B cell (primary cell): ENCODE measurements at regions not wholly inside any gene's neighbourhood (a gene's known extent, or its start where the extent isn't known, plus 50 kb on each side); places are given as distances from the start of the nearest gene placed in this dataset.

Source experiments
- ATAC-seq: fragments of 200-7000 bp; cut with Tn5 transposase; one replicate; pipeline ENCODE4 v1.10.0; 2021; ENCODE audit warnings: low read depth, mild to moderate bottlenecking, moderate number of reproducible peaks, moderate library complexity
- CTCF ChIA-PET: fragments of 350-600 bp; sonication (Branson Sonifier 250); formaldehyde crosslinking; loops from one replicate; lab custom pipeline; 2021; ENCODE audit warnings: antibody characterized with exemption, inconsistent platforms; lab: Charles Lee
- POLR2A ChIA-PET: fragments of 350-600 bp; sonication (Branson Sonifier 250); formaldehyde crosslinking; loops from one replicate; lab custom pipeline; 2021; ENCODE audit warnings: antibody characterized with exemption; lab: Charles Lee
- DNase-seq: peaks from one replicate; pipeline ENCODE4 v3.0.0; 2013
- H2AFZ ChIP-seq: 2 replicates; pipeline ENCODE4 v1.6.1; 2012; ENCODE audit warnings: mild to moderate bottlenecking, low read depth, low read length; ENCODE audit not compliant: insufficient read depth, poor library complexity, severe bottlenecking
- H3K27ac ChIP-seq, 2 donors: 1 replicate in 1 of 2; 2 replicates in 1 of 2; pipeline ENCODE4 v1.5.1; 2012 to 2013; ENCODE audit warnings: low read length in 2 of 2, mild to moderate bottlenecking in 2 of 2, moderate library complexity in 1 of 2
- H3K27me3 ChIP-seq, 4 experiments: fragments of 200-600 bp in 1 of 4; sonication (generic) in 1 of 4; replicated peaks in 1 of 4; 1 replicate in 2 of 4; 2 replicates in 2 of 4; pipeline versions ENCODE4 v1.6.1 to v1.7.0; 2013 to 2016; ENCODE audit warnings: low read length in 3 of 4, mild to moderate bottlenecking in 2 of 4, mixed read lengths in 1 of 4, moderate library complexity in 1 of 4; ENCODE audit not compliant: insufficient read depth in 4 of 4, control insufficient read depth in 3 of 4; ENCODE audit errors: control extremely low read depth in 1 of 4
- H3K36me3 ChIP-seq, 2 experiments: replicated peaks in 1 of 2; 1 replicate in 1 of 2; 2 replicates in 1 of 2; pipeline versions ENCODE4 v1.6.1 to v1.7.1; 2013; ENCODE audit warnings: low read length in 1 of 2; ENCODE audit not compliant: insufficient read depth in 2 of 2, control insufficient read depth in 1 of 2; ENCODE audit errors: control extremely low read depth in 1 of 2, extremely low read depth in 1 of 2
- H3K4me1 ChIP-seq, 2 donors: fragments of 200-600 bp in 1 of 2; sonication (generic) in 1 of 2; 1 replicate in 1 of 2; 2 replicates in 1 of 2; pipeline versions ENCODE4 v1.5.1 to v1.6.1; 2013 to 2017; ENCODE audit warnings: low read length in 2 of 2; ENCODE audit not compliant: control insufficient read depth in 2 of 2, insufficient read depth in 2 of 2
- H3K4me2 ChIP-seq: replicated peaks from 2 replicates; pipeline ENCODE3; 2012; ENCODE audit warnings: mild to moderate bottlenecking, low read depth, low read length; ENCODE audit not compliant: poor library complexity, severe bottlenecking
- H3K4me3 ChIP-seq, 5 experiments: fragments of 200-600 bp in 1 of 5; sonication (generic) in 1 of 5; 1 replicate in 3 of 5; 2 replicates in 2 of 5; pipeline versions ENCODE4 v1.5.1 to v1.7.0; 2011 to 2016; ENCODE audit warnings: low read length in 4 of 5, mild to moderate bottlenecking in 4 of 5, low read depth in 2 of 5, control low read depth in 1 of 5, moderate library complexity in 1 of 5; ENCODE audit not compliant: insufficient read depth in 1 of 5; ENCODE audit errors: control extremely low read depth in 1 of 5, extremely low read depth in 1 of 5
- H3K79me2 ChIP-seq: fragments of 200-600 bp; sonication (generic); one replicate; pipeline ENCODE4 v1.6.0; 2016; ENCODE audit warnings: low read length; ENCODE audit not compliant: control insufficient read depth, insufficient read depth
- H3K9ac ChIP-seq: fragments of 200-600 bp; sonication (generic); 2 replicates; pipeline ENCODE4 v1.6.1; 2017; ENCODE audit warnings: mild to moderate bottlenecking, low read length, moderate library complexity
- H3K9me3 ChIP-seq, 3 donors: one replicate each; pipeline versions ENCODE4 v1.6.1 to v1.7.1; 2013; ENCODE audit warnings: low read length in 2 of 3; ENCODE audit not compliant: control insufficient read depth in 2 of 3, insufficient read depth in 1 of 3; ENCODE audit errors: control extremely low read depth in 1 of 3
- H4K20me1 ChIP-seq: 2 replicates; pipeline ENCODE4 v1.6.0; 2012; ENCODE audit warnings: mild to moderate bottlenecking, low read length; ENCODE audit not compliant: insufficient read depth, control insufficient read depth, poor library complexity, severe bottlenecking
- H3K27ac Mint-ChIP-seq: one replicate; pipeline ENCODE4 v1.8.0; 2021; ENCODE audit warnings: mixed read lengths
- H3K27me3 Mint-ChIP-seq: one replicate; pipeline ENCODE4 v1.8.0; 2021; ENCODE audit warnings: mixed read lengths
- H3K4me1 Mint-ChIP-seq: one replicate; pipeline ENCODE4 v1.8.0; 2021; ENCODE audit warnings: mixed read lengths
- H3K4me3 Mint-ChIP-seq: one replicate; pipeline ENCODE4 v1.8.0; 2021; ENCODE audit warnings: mixed read lengths
- H3K9me3 Mint-ChIP-seq: one replicate; pipeline ENCODE4 v1.8.0; 2022; ENCODE audit warnings: mixed read lengths; ENCODE audit not compliant: insufficient read depth
- CTCF ChIP-seq: fragments of 200-600 bp; IDR thresholded peaks from one replicate; pipeline ENCODE4 v1.8.0; 2022; ENCODE audit warnings: antibody characterized with exemption, mild to moderate bottlenecking
- EZH2 ChIP-seq: IDR thresholded peaks from 2 replicates; pipeline ENCODE4 v1.6.1; 2012; ENCODE audit warnings: borderline replicate concordance, low read depth, mild to moderate bottlenecking, moderate library complexity, low read length; ENCODE audit not compliant: insufficient read depth, poor library complexity, severe bottlenecking
- WGBS: methylation state at CpG from one replicate; pipeline ENCODE4 v1.1.5; 2013; ENCODE audit warnings: missing lambda C conversion rate; ENCODE audit not compliant: insufficient coverage; 5-methylcytosine and 5-hydroxymethylcytosine counted together
- intact Hi-C: fragments of 100-400 bp; cut with micrococcal nuclease; formaldehyde crosslinking; loops from one replicate; pipeline ENCODE4 v1.10.0; 2022

- ChIA-PET CTCF (no interaction called here), POLR2A (no interaction called here)
- H3K4me2 ChIP-seq, result peak overlapping the region; percentile 49
- Mint-ChIP-seq H3K4me1 (peaks cover 38% of the 10 kb centered on the region), H3K27ac (no peak overlapping the region), H3K4me3 (no peak overlapping the region), H3K9me3 (no peaks in the 10 kb centered on the region), H3K27me3 (no peaks in the 10 kb centered on the region)
- H3K79me2 ChIP-seq, result no peaks in the 10 kb centered on the region
- H3K4me1 ChIP-seq, result peaks cover 23 to 37% of the 10 kb centered on the region in 2 donors
- H3K4me3 ChIP-seq, result peak overlapping the region in 1 of 5 experiments; percentile 17
- no peaks in the 10 kb centered on the region for H3K36me3 ChIP-seq
- ATAC-seq (no peak), DNase-seq (no peak)
- H3K27me3 ChIP-seq, result no peaks in the 10 kb centered on the region
- H3K27ac ChIP-seq, result peak overlapping the region in 1 of 2 donors; percentile 54
- H3K9me3 ChIP-seq, result no peaks in the 10 kb centered on the region
- H3K9ac ChIP-seq, result no peak overlapping the region
- H4K20me1 ChIP-seq, result no peaks in the 10 kb centered on the region
- TF ChIP-seq CTCF, result no peak
- no CpG with 5 or more reads among the region's 1 CpG for WGBS
- H2AFZ ChIP-seq, result peak overlapping the region; percentile 70
- intact Hi-C loops, result loop anchor here (10.0 kb wide), 1 partner anchor 69 kb away; no protein-coding TSS in a partner anchor
Observed at GRCh38 chr9:80085668-80086067, 513.9 kb downstream of the TLE4 start.

- no peaks in the 10 kb centered on the region for H3K9me3 Mint-ChIP-seq
- Histone ChIP-seq H3K9ac (peak overlapping the region; percentile 54), H3K27ac (peak overlapping the region; percentile 38 to 74), H3K27me3 (no peaks in the 10 kb centered on the region), H3K4me2 (peak overlapping the region; percentile 53), H3K9me3 (no peaks in the 10 kb centered on the region), H3K4me1 (peaks cover 30% of the 10 kb centered on the region in 2 donors), H2AFZ (peak overlapping the region; percentile 77), H4K20me1 (no peaks in the 10 kb centered on the region), H3K79me2 (no peaks in the 10 kb centered on the region), H3K4me3 (peak overlapping the region in 3 of 5 experiments; percentile 22 to 48 (median 23)), H3K36me3 (no peaks in the 10 kb centered on the region)
- H3K27ac Mint-ChIP-seq, result peak overlapping the region; percentile 87
- TF ChIP-seq CTCF (no peak), EZH2 (no peak)
- H3K4me3 Mint-ChIP-seq, result peak overlapping the region; percentile 74
- DNase-seq (peak; percentile 31), ATAC-seq (peak; percentile 36)
- peaks cover 38% of the 10 kb centered on the region for H3K4me1 Mint-ChIP-seq
- WGBS, result 0% methylated on average over 1 of the region's 2 CpGs
- no peaks in the 10 kb centered on the region for H3K27me3 Mint-ChIP-seq
- intact Hi-C loops, result loop anchor here (10.0 kb wide), 1 partner anchor 73 kb away; no protein-coding TSS in a partner anchor
- CTCF ChIA-PET, result interaction anchor here (0.5 to 1.1 kb wide), 4 partner anchors 12 to 443 kb away, joined by 3 to 5 read pairs (median 4); no protein-coding TSS in a partner anchor
- POLR2A ChIA-PET, result no interaction called here
Observed at GRCh38 chr9:80082213-80082612, 510.4 kb downstream of the TLE4 start.
